HepG2 (cell line): ENCODE measurements at regions not wholly inside any gene's neighbourhood (a gene's known extent, or its start where the extent isn't known, plus 50 kb on each side); places are given as distances from the start of the nearest gene placed in this dataset.

Experiments
- ATAC-seq: fragments of 200-7000 bp; cut with Tn5 transposase; 3 replicates; pipeline ENCODE4 v1.9.1; 2020; ENCODE audit warnings: mild to moderate bottlenecking, moderate library complexity
- BruUV-seq: library from RNA; stranded (reverse); fragments of 400-500 nt; replicated peaks from 2 replicates; lab custom pipeline; 2021; lab: Mats Ljungman, UMichigan
- CTCF ChIA-PET: fragments of 300-600 bp; formaldehyde crosslinking; extraction: SDS; loops from one replicate; lab custom pipeline; 2021; ENCODE audit warnings: low total read pairs, inconsistent platforms, low intra/inter-chr PET ratio; lab: Yijun Ruan, JAX
- POLR2A ChIA-PET: fragments of 350-600 bp; sonication (Branson Sonifier 250); formaldehyde crosslinking; loops from one replicate; lab custom pipeline; 2020; ENCODE audit warnings: antibody characterized with exemption, inconsistent platforms; lab: Yijun Ruan, JAX
- DNase-seq: peaks from one replicate; pipeline ENCODE4 v3.0.0-alpha.2; 2015; ENCODE audit warnings: low spot score
- FAIRE-seq: peaks from 3 replicates; lab custom pipeline; 2011; peaks lifted over from hg19 to GRCh38; lab: Jason Lieb, UNC
- H2AFZ ChIP-seq: one replicate; pipeline ENCODE4 v1.6.1; 2011; ENCODE audit warnings: low read length, inconsistent platforms
- H3K27ac ChIP-seq: fragments of 300-600 bp; 3 replicates; pipeline ENCODE4 v1.8.0; 2011; ENCODE audit warnings: mixed run types, mild to moderate bottlenecking, mixed read lengths, low read length, inconsistent platforms; ENCODE audit not compliant: insufficient read depth; ENCODE audit errors: extremely low read length
- H3K27me3 ChIP-seq, 2 experiments: fragments of 200-600 bp in 1 of 2; 2 replicates in 1 of 2; 3 replicates in 1 of 2; pipeline versions ENCODE4 v1.6.0 to v1.8.0; 2011; ENCODE audit warnings: low read length in 2 of 2, mild to moderate bottlenecking in 2 of 2, moderate library complexity in 2 of 2, inconsistent platforms in 1 of 2; ENCODE audit not compliant: insufficient read depth in 2 of 2, control insufficient read depth in 1 of 2
- H3K36me3 ChIP-seq, 2 experiments: fragments of 200-600 bp in 1 of 2; replicated peaks in 1 of 2; 2 replicates in 1 of 2; 3 replicates in 1 of 2; pipeline versions ENCODE4 v1.5.1 to v1.8.0; 2011; ENCODE audit warnings: low read length in 2 of 2, inconsistent platforms in 1 of 2; ENCODE audit not compliant: insufficient read depth in 2 of 2, control insufficient read depth in 1 of 2
- H3K4me1 ChIP-seq: 2 replicates; pipeline ENCODE4 v1.5.1; 2012; ENCODE audit warnings: low read length, inconsistent platforms; ENCODE audit not compliant: insufficient read depth
- H3K4me2 ChIP-seq: 2 replicates; pipeline ENCODE4 v1.6.0; 2011; ENCODE audit warnings: low read depth, low read length, inconsistent platforms
- H3K4me3 ChIP-seq, 3 experiments: fragments of 200-600 bp in 1 of 3; sonication (generic), shearing (Covaris generic) in 1 of 3; replicated peaks in 1 of 3; 2 replicates each; pipeline ENCODE4 v1.5.1; 2011 to 2016; ENCODE audit warnings: low read length in 3 of 3, inconsistent platforms in 2 of 3, low read depth in 2 of 3, mild to moderate bottlenecking in 2 of 3, control low read depth in 1 of 3, mixed read lengths in 1 of 3; ENCODE audit not compliant: insufficient read depth in 1 of 3
- H3K79me2 ChIP-seq: one replicate; pipeline ENCODE4 v1.6.1; 2011; ENCODE audit warnings: low read length, inconsistent platforms; ENCODE audit not compliant: insufficient read depth
- H3K9ac ChIP-seq: 2 replicates; pipeline ENCODE4 v1.6.0; 2011; ENCODE audit warnings: mild to moderate bottlenecking, low read depth, low read length, inconsistent platforms; ENCODE audit not compliant: insufficient read depth
- H3K9me3 ChIP-seq: 2 replicates; pipeline ENCODE4 v1.5.1; 2012; ENCODE audit warnings: mild to moderate bottlenecking, low read length
- H4K20me1 ChIP-seq: 2 replicates; pipeline ENCODE4 v1.6.0; 2011; ENCODE audit warnings: inconsistent platforms, mild to moderate bottlenecking, low read length, moderate library complexity; ENCODE audit not compliant: insufficient read depth
- ASH2L ChIP-seq: fragments of 300-600, 200-600 bp; sonication (generic); IDR thresholded peaks from 2 replicates; pipeline ENCODE4 v1.7.0; 2017; ENCODE audit warnings: low read depth, mild to moderate bottlenecking, moderate library complexity, mixed read lengths, low read length; ENCODE audit not compliant: insufficient read length
- DMAP1 ChIP-seq: IDR thresholded peaks from 2 replicates; pipeline ENCODE4 v1.6.1; 2016
- DPF2 ChIP-seq: sonication (generic); formaldehyde crosslinking; IDR thresholded peaks from 2 replicates; pipeline ENCODE4 v1.4.0; 2020; ENCODE audit warnings: mild to moderate bottlenecking, low read depth, missing genetic modification reagents, borderline replicate concordance
- IRF2 ChIP-seq: IDR thresholded peaks from 2 replicates; pipeline ENCODE4 v1.6.1; 2018; ENCODE audit warnings: missing genetic modification reagents, missing compliant biosample characterization
- KDM1A ChIP-seq: IDR thresholded peaks from 2 replicates; pipeline ENCODE4 v1.6.1; 2016; ENCODE audit warnings: missing compliant biosample characterization
- NAIF1 ChIP-seq: sonication (generic); formaldehyde crosslinking; IDR thresholded peaks from 2 replicates; pipeline ENCODE4 v1.5.0; 2020; ENCODE audit warnings: mild to moderate bottlenecking, missing genetic modification reagents, borderline replicate concordance
- NR2F6 ChIP-seq, 2 experiments: IDR thresholded peaks; 2 replicates each; pipeline ENCODE4 v1.6.1; 2016; ENCODE audit warnings: antibody characterized with exemption in 1 of 2, mild to moderate bottlenecking in 1 of 2
- REL ChIP-seq: sonication (generic); formaldehyde crosslinking; conservative IDR thresholded peaks from 2 replicates; pipeline ENCODE4 v1.8.0; 2022; ENCODE audit warnings: mild to moderate bottlenecking, missing genetic modification reagents, moderate library complexity
- SALL1 ChIP-seq: sonication (generic); formaldehyde crosslinking; IDR thresholded peaks from 2 replicates; pipeline ENCODE4 v1.8.0; 2022; ENCODE audit warnings: mild to moderate bottlenecking, missing genetic modification reagents
- SETDB1 ChIP-seq: sonication (generic); formaldehyde crosslinking; IDR thresholded peaks from 2 replicates; pipeline ENCODE4 v1.5.1; 2020; ENCODE audit warnings: missing genetic modification reagents, mild to moderate bottlenecking, borderline replicate concordance
- SIN3B ChIP-seq: fragments of 150-350 bp; IDR thresholded peaks from 2 replicates; pipeline ENCODE4 v1.6.1; 2014; ENCODE audit warnings: low read length
- TSC22D2 ChIP-seq: sonication (generic); formaldehyde crosslinking; IDR thresholded peaks from 2 replicates; pipeline ENCODE4 v1.5.1; 2020; ENCODE audit warnings: missing genetic modification reagents, mild to moderate bottlenecking, borderline replicate concordance
- WGBS: methylation state at CpG from one replicate; pipeline ENCODE4 v1.1.6; 2017; ENCODE audit warnings: low lambda C conversion rate; 5-methylcytosine and 5-hydroxymethylcytosine counted together
- in situ Hi-C: cut with HindIII; loops from 2 replicates; pipeline ENCODE4 v1.10.0; 2017; ENCODE audit warnings: low pct_unique_long_range_greater_than_20kb; ENCODE audit not compliant: extremely low pct_ligation_motif_present
- intact Hi-C: fragments of 100-400 bp; cut with micrococcal nuclease; formaldehyde crosslinking; loops from one replicate; pipeline ENCODE4 v1.10.0; 2022; ENCODE audit not compliant: unreplicated experiment
- TF ChIP-seq, protein P1 (sequence below): sonication (generic); formaldehyde crosslinking; IDR thresholded peaks from 2 replicates; pipeline ENCODE4 v1.8.1; 2023; ENCODE audit warnings: mild to moderate bottlenecking, missing genetic modification reagents
- TF ChIP-seq, protein P2 (sequence below): sonication (generic); formaldehyde crosslinking; IDR thresholded peaks from 2 replicates; pipeline ENCODE4 v1.5.0; 2020; ENCODE audit warnings: missing genetic modification reagents
- TF ChIP-seq, protein P3 (sequence below): sonication (generic); formaldehyde crosslinking; IDR thresholded peaks from 2 replicates; pipeline ENCODE4 v1.5.0; 2020; ENCODE audit warnings: missing genetic modification reagents

DNA sequence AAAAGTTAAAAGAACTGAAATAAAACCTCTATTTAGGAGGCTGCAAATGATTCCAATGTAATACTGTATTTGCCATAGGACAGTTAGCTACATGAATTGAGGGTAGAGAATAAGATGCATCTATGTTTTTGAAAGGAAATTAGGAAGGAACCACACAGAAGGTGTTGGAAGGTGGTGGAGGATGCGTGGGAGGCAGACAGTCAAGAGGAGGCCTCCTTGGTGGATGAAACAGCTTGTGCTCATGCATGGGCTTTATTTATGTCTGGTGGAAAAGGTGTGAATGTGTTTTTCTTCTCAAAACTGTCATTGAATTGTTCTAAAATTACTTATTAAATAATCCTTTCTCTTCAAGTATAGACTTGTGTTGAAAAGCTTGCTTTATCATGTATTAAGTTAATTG lies 314.4 kb upstream of the NPSR1 start:
- no peak overlapping the region for H3K9ac ChIP-seq
- no peaks in the 10 kb centered on the region for H3K9me3 ChIP-seq
- CTCF ChIA-PET = no interaction called here
- DNase-seq = no peak
- TF ChIP-seq TSC22D2 (CRISPR knock-in tag) (no peak), SALL1 (CRISPR knock-in tag) (no peak), SIN3B (no peak), REL (CRISPR knock-in tag) (no peak), NR2F6 (IDR thresholded peaks at IDR 0.05) (no peak), NR2F6 (CRISPR knock-in tag; IDR thresholded peaks at IDR 0.05) (no peak), DPF2 (no peak), DMAP1 (CRISPR knock-in tag) (no peak), SETDB1 (no peak), ASH2L (no peak), IRF2 (CRISPR knock-in tag) (no peak), NAIF1 (no peak), KDM1A (CRISPR knock-in tag) (no peak)
- TF ChIP-seq, protein P1, sequence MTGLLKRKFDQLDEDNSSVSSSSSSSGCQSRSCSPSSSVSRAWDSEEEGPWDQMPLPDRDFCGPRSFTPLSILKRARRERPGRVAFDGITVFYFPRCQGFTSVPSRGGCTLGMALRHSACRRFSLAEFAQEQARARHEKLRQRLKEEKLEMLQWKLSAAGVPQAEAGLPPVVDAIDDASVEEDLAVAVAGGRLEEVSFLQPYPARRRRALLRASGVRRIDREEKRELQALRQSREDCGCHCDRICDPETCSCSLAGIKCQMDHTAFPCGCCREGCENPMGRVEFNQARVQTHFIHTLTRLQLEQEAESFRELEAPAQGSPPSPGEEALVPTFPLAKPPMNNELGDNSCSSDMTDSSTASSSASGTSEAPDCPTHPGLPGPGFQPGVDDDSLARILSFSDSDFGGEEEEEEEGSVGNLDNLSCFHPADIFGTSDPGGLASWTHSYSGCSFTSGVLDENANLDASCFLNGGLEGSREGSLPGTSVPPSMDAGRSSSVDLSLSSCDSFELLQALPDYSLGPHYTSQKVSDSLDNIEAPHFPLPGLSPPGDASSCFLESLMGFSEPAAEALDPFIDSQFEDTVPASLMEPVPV = no peak
- TF ChIP-seq, protein P2, sequence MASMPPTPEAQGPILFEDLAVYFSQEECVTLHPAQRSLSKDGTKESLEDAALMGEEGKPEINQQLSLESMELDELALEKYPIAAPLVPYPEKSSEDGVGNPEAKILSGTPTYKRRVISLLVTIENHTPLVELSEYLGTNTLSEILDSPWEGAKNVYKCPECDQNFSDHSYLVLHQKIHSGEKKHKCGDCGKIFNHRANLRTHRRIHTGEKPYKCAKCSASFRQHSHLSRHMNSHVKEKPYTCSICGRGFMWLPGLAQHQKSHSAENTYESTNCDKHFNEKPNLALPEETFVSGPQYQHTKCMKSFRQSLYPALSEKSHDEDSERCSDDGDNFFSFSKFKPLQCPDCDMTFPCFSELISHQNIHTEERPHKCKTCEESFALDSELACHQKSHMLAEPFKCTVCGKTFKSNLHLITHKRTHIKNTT (CRISPR knock-in tag) = no peak
- TF ChIP-seq, protein P3, sequence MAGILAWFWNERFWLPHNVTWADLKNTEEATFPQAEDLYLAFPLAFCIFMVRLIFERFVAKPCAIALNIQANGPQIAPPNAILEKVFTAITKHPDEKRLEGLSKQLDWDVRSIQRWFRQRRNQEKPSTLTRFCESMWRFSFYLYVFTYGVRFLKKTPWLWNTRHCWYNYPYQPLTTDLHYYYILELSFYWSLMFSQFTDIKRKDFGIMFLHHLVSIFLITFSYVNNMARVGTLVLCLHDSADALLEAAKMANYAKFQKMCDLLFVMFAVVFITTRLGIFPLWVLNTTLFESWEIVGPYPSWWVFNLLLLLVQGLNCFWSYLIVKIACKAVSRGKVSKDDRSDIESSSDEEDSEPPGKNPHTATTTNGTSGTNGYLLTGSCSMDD (CRISPR knock-in tag) = no peak
- FAIRE-seq = no peak
- 93% methylated on average over 1 of the region's 1 CpG for WGBS
- H3K27ac ChIP-seq = no peak overlapping the region
- H2AFZ ChIP-seq = no peak overlapping the region
- BruUV-seq = no TSS peak
- no peak overlapping the region for H3K4me2 ChIP-seq
- H3K36me3 ChIP-seq = no peaks in the 10 kb centered on the region
- no peaks in the 10 kb centered on the region for H3K79me2 ChIP-seq
- no peak overlapping the region for H3K4me3 ChIP-seq
- ATAC-seq = no peak
- POLR2A ChIA-PET = no interaction called here
- in situ Hi-C loops (no loop called here), intact Hi-C loops (no loop called here)
- no peaks in the 10 kb centered on the region for H3K27me3 ChIP-seq
- H3K4me1 ChIP-seq = peaks cover 44% of the 10 kb centered on the region
- H4K20me1 ChIP-seq = no peaks in the 10 kb centered on the region
